H9 (cell line): ENCODE measurements at regions not wholly inside any gene's neighbourhood (a gene's known extent, or its start where the extent isn't known, plus 50 kb on each side); places are given as distances from the start of the nearest gene placed in this dataset.
A peak's percentile ranks its signal among the peaks of the same experiment; 100 is the strongest.

Experiments
- DNase-seq: peaks from one replicate; pipeline ENCODE4 v3.0.0-alpha.2; 2017
- H2AFZ ChIP-seq: one replicate; pipeline ENCODE4 v1.6.1; 2013; ENCODE audit warnings: mild to moderate bottlenecking, low read length, control low read depth, moderate library complexity
- H2AK5ac ChIP-seq: 2 replicates; pipeline ENCODE4 v1.6.1; 2013; ENCODE audit warnings: low read length, control low read depth, mixed read lengths; ENCODE audit not compliant: insufficient read length
- H2BK120ac ChIP-seq: one replicate; pipeline ENCODE4 v1.6.1; 2013; ENCODE audit warnings: low read depth, mild to moderate bottlenecking, low read length, control low read depth, inconsistent platforms; ENCODE audit not compliant: poor library complexity, severe bottlenecking
- H2BK12ac ChIP-seq: 2 replicates; pipeline ENCODE4 v1.6.1; 2013; ENCODE audit warnings: low read length, control low read depth, mixed read lengths, low read depth; ENCODE audit not compliant: insufficient read length
- H2BK15ac ChIP-seq: 2 replicates; pipeline ENCODE4 v1.6.1; 2013; ENCODE audit warnings: low read depth, low read length, control low read depth
- H2BK20ac ChIP-seq: one replicate; pipeline ENCODE4 v1.6.1; 2013; ENCODE audit warnings: low read depth, mild to moderate bottlenecking, low read length, control low read depth, inconsistent platforms; ENCODE audit not compliant: poor library complexity, severe bottlenecking
- H2BK5ac ChIP-seq: 2 replicates; pipeline ENCODE4 v1.6.1; 2013; ENCODE audit warnings: low read length, control low read depth, mixed read lengths; ENCODE audit not compliant: insufficient read length
- H3K14ac ChIP-seq: 2 replicates; pipeline ENCODE4 v1.6.1; 2013; ENCODE audit warnings: low read length, control low read depth; ENCODE audit not compliant: insufficient read depth
- H3K18ac ChIP-seq: 2 replicates; pipeline ENCODE4 v1.6.1; 2013; ENCODE audit warnings: low read depth, mild to moderate bottlenecking, mixed read lengths, low read length, control low read depth; ENCODE audit not compliant: insufficient read length
- H3K23ac ChIP-seq: 2 replicates; pipeline ENCODE4 v1.6.1; 2013; ENCODE audit warnings: low read length, control low read depth, mixed read lengths, low read depth; ENCODE audit not compliant: insufficient read length
- H3K23me2 ChIP-seq: 2 replicates; pipeline ENCODE4 v1.6.1; 2013; ENCODE audit warnings: low read depth, mild to moderate bottlenecking, mixed read lengths, low read length, control low read depth; ENCODE audit not compliant: insufficient read length, poor library complexity, severe bottlenecking
- H3K27ac ChIP-seq: 2 replicates; pipeline ENCODE4 v1.5.1; 2013; ENCODE audit warnings: low read length, control low read depth, mixed read lengths, low read depth; ENCODE audit not compliant: insufficient read length
- H3K27me3 ChIP-seq: 2 replicates; pipeline ENCODE4 v1.6.1; 2013; ENCODE audit warnings: low read length, control low read depth, inconsistent platforms; ENCODE audit not compliant: insufficient read depth
- H3K4ac ChIP-seq: 2 replicates; pipeline ENCODE4 v1.6.1; 2013; ENCODE audit warnings: low read depth, mild to moderate bottlenecking, control low read depth, inconsistent platforms, low read length, moderate library complexity
- H3K4me1 ChIP-seq: 2 replicates; pipeline ENCODE4 v1.6.1; 2013; ENCODE audit warnings: low read length, control low read depth, inconsistent platforms; ENCODE audit not compliant: insufficient read depth
- H3K4me2 ChIP-seq: 2 replicates; pipeline ENCODE4 v1.6.1; 2013; ENCODE audit warnings: low read length, control low read depth, mixed read lengths; ENCODE audit not compliant: insufficient read length, insufficient read depth
- H3K56ac ChIP-seq: 2 replicates; pipeline ENCODE4 v1.6.1; 2013; ENCODE audit warnings: low read depth, mild to moderate bottlenecking, mixed read lengths, low read length, control low read depth; ENCODE audit not compliant: insufficient read length
- H3K79me1 ChIP-seq: 2 replicates; pipeline ENCODE4 v1.6.1; 2013; ENCODE audit warnings: low read depth, mild to moderate bottlenecking, moderate library complexity, low read length, control low read depth, inconsistent platforms; ENCODE audit not compliant: insufficient read depth, poor library complexity, severe bottlenecking
- H3K79me2 ChIP-seq: 2 replicates; pipeline ENCODE4 v1.6.1; 2013; ENCODE audit warnings: low read length, control low read depth, inconsistent platforms; ENCODE audit not compliant: insufficient read depth
- H3K9ac ChIP-seq: 2 replicates; pipeline ENCODE4 v1.6.1; 2013; ENCODE audit warnings: low read length, control low read depth, mixed read lengths; ENCODE audit not compliant: insufficient read length; ENCODE audit errors: extremely low read depth
- H3K9me3 ChIP-seq: one replicate; pipeline ENCODE4 v1.6.1; 2013; ENCODE audit warnings: low read depth, low read length, inconsistent platforms; ENCODE audit not compliant: control insufficient read depth
- H3T11ph ChIP-seq: one replicate; pipeline ENCODE4 v1.6.1; 2013; ENCODE audit warnings: mild to moderate bottlenecking, low read length, control low read depth, inconsistent platforms
- H4K20me1 ChIP-seq: one replicate; pipeline ENCODE4 v1.6.1; 2013; ENCODE audit not compliant: control insufficient read depth, insufficient read length, insufficient read depth
- H4K5ac ChIP-seq: 2 replicates; pipeline ENCODE4 v1.6.1; 2013; ENCODE audit warnings: low read depth, mild to moderate bottlenecking, mixed read lengths, low read length, control low read depth; ENCODE audit not compliant: insufficient read length
- H4K8ac ChIP-seq: replicated peaks from 2 replicates; pipeline ENCODE4 v1.6.1; 2013; ENCODE audit warnings: low read length, control low read depth, mixed read lengths, low read depth; ENCODE audit not compliant: insufficient read length
- H4K91ac ChIP-seq: 2 replicates; pipeline ENCODE4 v1.6.1; 2013; ENCODE audit warnings: low read depth, mild to moderate bottlenecking, moderate library complexity, mixed read lengths, low read length, control low read depth; ENCODE audit not compliant: insufficient read length
- H3K27ac Mint-ChIP-seq, 3 experiments: 2 replicates in 2 of 3; 3 replicates in 1 of 3; pipeline ENCODE4 v1.8.0; 2020 to 2021; ENCODE audit warnings: mixed read lengths in 3 of 3, mild to moderate bottlenecking in 1 of 3, moderate library complexity in 1 of 3
- H3K27me3 Mint-ChIP-seq: 2 replicates; pipeline ENCODE4 v1.8.0; 2021; ENCODE audit warnings: low read depth, mild to moderate bottlenecking, moderate library complexity, mixed read lengths
- H3K36me3 Mint-ChIP-seq, 3 experiments: 2 replicates in 2 of 3; 3 replicates in 1 of 3; pipeline ENCODE4 v1.8.0; 2020 to 2021; ENCODE audit warnings: low read depth in 3 of 3, mixed read lengths in 3 of 3; ENCODE audit not compliant: insufficient read depth in 1 of 3
- H3K4me1 Mint-ChIP-seq, 2 experiments: 2 replicates each; pipeline ENCODE4 v1.8.0; 2020; ENCODE audit warnings: mixed read lengths in 2 of 2
- H3K4me3 Mint-ChIP-seq, 2 experiments: 2 replicates in 1 of 2; 3 replicates in 1 of 2; pipeline ENCODE4 v1.8.0; 2020 to 2021; ENCODE audit warnings: mild to moderate bottlenecking in 2 of 2, mixed read lengths in 2 of 2, moderate library complexity in 1 of 2
- H3K9me3 Mint-ChIP-seq, 2 experiments: 2 replicates in 1 of 2; 3 replicates in 1 of 2; pipeline ENCODE4 v1.8.0; 2020; ENCODE audit warnings: mild to moderate bottlenecking in 2 of 2, mixed read lengths in 2 of 2, moderate library complexity in 1 of 2
- WGBS: extraction: QIAGEN DNeasy Blood & Tissue Kit; methylation state at CpG from one replicate; pipeline ENCODE4 v1.1.7; 2013; ENCODE audit warnings: missing lambda C conversion rate, low lambda C conversion rate, mixed read lengths; ENCODE audit not compliant: insufficient read length; ENCODE audit errors: extremely low coverage; 5-methylcytosine and 5-hydroxymethylcytosine counted together
- TF ChIP-seq, protein P1 (sequence below): fragments of 200-600 bp; sonication (generic); conservative IDR thresholded peaks from 3 replicates; pipeline ENCODE4 v1.8.0; 2021; ENCODE audit warnings: antibody characterized with exemption, mild to moderate bottlenecking

DNA sequence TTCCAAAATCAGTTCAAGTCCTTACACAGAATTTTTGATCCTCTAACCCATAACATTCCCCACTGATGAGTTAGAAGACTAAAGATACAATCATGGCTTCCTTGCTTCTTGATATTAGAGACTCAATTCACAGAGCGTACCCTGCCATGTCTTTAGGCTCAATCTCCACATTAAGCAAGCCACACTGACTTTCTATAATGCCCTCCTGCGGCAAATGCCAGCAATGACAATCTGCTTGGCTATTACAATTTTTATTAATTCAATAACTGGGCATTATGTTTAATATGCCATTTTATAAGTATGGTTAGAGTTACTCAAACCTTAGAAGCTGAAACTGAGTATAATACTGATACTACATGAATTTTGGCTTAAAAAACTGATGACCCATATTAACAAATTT is 479.7 kb upstream of the NR2F2 start:
- Histone ChIP-seq H2BK15ac (no peak overlapping the region), H4K8ac (no peak overlapping the region), H4K20me1 (no peaks in the 10 kb centered on the region), H3K9ac (no peak overlapping the region), H2BK12ac (no peak overlapping the region), H3K4ac (no peak overlapping the region), H4K91ac (no peak overlapping the region), H3K9me3 (no peaks in the 10 kb centered on the region), H3K27me3 (no peaks in the 10 kb centered on the region), H3K4me1 (no peaks in the 10 kb centered on the region; the same call in 1 of the 2 replicates), H2BK20ac (no peak overlapping the region), H2AFZ (no peak overlapping the region), H2BK5ac (no peak overlapping the region), H4K5ac (no peak overlapping the region), H3K23me2 (no peaks in the 10 kb centered on the region), H3K79me1 (no peaks in the 10 kb centered on the region), H3K27ac (no peak overlapping the region), H3T11ph (no peak overlapping the region), H2AK5ac (no peak overlapping the region), H3K4me2 (no peak overlapping the region), H3K18ac (no peak overlapping the region), H2BK120ac (no peak overlapping the region), H3K23ac (no peak overlapping the region), H3K56ac (no peak overlapping the region), H3K79me2 (no peaks in the 10 kb centered on the region), H3K14ac (no peak overlapping the region)
- TF ChIP-seq, protein P1, sequence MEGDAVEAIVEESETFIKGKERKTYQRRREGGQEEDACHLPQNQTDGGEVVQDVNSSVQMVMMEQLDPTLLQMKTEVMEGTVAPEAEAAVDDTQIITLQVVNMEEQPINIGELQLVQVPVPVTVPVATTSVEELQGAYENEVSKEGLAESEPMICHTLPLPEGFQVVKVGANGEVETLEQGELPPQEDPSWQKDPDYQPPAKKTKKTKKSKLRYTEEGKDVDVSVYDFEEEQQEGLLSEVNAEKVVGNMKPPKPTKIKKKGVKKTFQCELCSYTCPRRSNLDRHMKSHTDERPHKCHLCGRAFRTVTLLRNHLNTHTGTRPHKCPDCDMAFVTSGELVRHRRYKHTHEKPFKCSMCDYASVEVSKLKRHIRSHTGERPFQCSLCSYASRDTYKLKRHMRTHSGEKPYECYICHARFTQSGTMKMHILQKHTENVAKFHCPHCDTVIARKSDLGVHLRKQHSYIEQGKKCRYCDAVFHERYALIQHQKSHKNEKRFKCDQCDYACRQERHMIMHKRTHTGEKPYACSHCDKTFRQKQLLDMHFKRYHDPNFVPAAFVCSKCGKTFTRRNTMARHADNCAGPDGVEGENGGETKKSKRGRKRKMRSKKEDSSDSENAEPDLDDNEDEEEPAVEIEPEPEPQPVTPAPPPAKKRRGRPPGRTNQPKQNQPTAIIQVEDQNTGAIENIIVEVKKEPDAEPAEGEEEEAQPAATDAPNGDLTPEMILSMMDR = peak; percentile 45; the same call in 2 of the 3 replicates
- DNase-seq = no peak
- no peaks in the 10 kb centered on the region for H3K36me3 Mint-ChIP-seq
- peaks cover 1% of the 10 kb centered on the region; the same call in 1 of the 2 replicates for H3K27me3 Mint-ChIP-seq
- no peaks in the 10 kb centered on the region for H3K9me3 Mint-ChIP-seq
- peaks cover 4 to 5% of the 10 kb centered on the region in 2 experiments; a peak in 2 of 4 replicates for H3K4me1 Mint-ChIP-seq
- no peak overlapping the region for H3K27ac Mint-ChIP-seq
- H3K4me3 Mint-ChIP-seq = no peak overlapping the region
- no CpG with 5 or more reads among the region's 2 CpGs for WGBS
